ENCODE measurements at regions not wholly inside any gene's neighbourhood (a gene's known extent, or its start where the extent isn't known, plus 50 kb on each side); places are given as distances from the start of the nearest gene placed in this dataset.

DNA sequence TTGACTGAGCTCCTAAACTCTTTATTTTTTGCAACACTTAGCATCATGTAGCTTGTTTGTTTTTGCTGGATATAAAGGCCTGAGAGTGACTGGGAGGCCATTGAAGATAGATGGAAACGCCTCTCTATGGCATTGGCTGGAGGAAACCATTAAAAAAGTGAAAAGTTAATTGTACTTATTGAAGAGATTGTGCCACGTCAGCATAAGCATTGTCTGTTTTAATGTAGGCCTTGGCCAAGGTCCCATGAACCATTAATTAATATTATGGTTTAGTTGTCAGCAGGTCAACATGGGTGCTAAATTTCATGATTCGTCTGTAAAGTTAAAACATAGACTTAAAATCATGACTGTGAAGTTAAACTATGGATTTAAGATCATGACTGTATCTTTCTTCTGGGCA is 178.6 kb downstream of the GATA3 start:
- TF ChIP-seq POLR2A (IDR thresholded peaks at IDR 0.05), result no peak
- TF ChIP-seq, protein P1, sequence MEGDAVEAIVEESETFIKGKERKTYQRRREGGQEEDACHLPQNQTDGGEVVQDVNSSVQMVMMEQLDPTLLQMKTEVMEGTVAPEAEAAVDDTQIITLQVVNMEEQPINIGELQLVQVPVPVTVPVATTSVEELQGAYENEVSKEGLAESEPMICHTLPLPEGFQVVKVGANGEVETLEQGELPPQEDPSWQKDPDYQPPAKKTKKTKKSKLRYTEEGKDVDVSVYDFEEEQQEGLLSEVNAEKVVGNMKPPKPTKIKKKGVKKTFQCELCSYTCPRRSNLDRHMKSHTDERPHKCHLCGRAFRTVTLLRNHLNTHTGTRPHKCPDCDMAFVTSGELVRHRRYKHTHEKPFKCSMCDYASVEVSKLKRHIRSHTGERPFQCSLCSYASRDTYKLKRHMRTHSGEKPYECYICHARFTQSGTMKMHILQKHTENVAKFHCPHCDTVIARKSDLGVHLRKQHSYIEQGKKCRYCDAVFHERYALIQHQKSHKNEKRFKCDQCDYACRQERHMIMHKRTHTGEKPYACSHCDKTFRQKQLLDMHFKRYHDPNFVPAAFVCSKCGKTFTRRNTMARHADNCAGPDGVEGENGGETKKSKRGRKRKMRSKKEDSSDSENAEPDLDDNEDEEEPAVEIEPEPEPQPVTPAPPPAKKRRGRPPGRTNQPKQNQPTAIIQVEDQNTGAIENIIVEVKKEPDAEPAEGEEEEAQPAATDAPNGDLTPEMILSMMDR (IDR thresholded peaks at IDR 0.05), result no peak
